ENCODE measurements at regions not wholly inside any gene's neighbourhood (a gene's known extent, or its start where the extent isn't known, plus 50 kb on each side); places are given as distances from the start of the nearest gene placed in this dataset.

DNA sequence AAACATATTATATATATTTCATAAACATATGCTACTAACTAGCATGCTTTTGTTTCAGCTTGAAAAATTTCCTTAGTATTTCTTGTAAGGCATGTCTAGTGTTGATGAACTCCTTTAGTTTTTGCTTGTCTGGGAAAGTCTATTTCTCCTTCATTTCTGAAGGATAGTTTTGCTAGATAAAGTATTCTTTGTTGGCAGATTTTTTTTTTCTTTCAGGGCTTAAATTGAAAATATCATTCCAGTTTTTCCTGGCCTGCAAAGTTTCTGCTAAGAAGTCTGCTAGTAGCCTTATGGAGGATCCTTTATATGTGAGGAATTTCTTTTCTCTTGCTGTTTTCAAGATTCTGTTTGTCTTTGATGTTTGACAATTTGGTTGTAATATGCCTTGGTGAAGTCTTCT, 183.5 kb downstream of the SLC4A3 start:
- ChIA-PET CTCF (no interaction called here), POLR2A (no interaction called here)
- TF ChIP-seq ZNF384 (IDR thresholded peaks at IDR 0.05): no peak
- TF ChIP-seq FOXM1 (IDR thresholded peaks at IDR 0.05; ENCODE audit: borderline replicate concordance): no peak
- TF ChIP-seq FOXA1 (IDR thresholded peaks at IDR 0.05): no peak
- no peak for TF ChIP-seq NFRKB (IDR thresholded peaks at IDR 0.05)
- DNase-seq (ENCODE audit: extremely low spot score): no peak

DNA sequence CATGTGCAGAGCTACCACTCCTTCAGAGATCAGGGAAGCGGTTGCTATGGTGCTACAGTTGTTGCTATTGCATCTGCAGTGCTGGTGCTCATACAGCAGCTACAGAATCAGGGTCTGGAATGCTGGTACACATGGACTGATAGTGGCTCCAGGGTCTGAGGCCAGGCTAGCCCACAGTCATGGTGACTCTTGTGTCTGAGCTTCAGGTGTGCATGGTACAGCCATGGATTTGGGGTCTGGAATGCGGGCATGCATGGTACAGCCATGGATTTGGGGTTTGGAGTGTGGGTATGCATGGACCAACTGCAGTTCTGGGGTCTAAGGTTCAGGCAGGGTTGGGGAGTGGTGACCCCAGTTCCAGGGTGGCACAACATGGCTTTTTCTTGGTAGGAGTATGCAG, 185.2 kb downstream of the SLC4A3 start:
- TF ChIP-seq LEF1 (IDR thresholded peaks at IDR 0.05; ENCODE audit: borderline replicate concordance): no peak
- no peak for TF ChIP-seq CTBP1 (IDR thresholded peaks at IDR 0.05; ENCODE audit: borderline replicate concordance)
- no peak for TF ChIP-seq L3MBTL2 (conservative IDR thresholded peaks at IDR 0.05)
- TF ChIP-seq, protein P1, sequence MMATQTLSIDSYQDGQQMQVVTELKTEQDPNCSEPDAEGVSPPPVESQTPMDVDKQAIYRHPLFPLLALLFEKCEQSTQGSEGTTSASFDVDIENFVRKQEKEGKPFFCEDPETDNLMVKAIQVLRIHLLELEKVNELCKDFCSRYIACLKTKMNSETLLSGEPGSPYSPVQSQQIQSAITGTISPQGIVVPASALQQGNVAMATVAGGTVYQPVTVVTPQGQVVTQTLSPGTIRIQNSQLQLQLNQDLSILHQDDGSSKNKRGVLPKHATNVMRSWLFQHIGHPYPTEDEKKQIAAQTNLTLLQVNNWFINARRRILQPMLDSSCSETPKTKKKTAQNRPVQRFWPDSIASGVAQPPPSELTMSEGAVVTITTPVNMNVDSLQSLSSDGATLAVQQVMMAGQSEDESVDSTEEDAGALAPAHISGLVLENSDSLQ (IDR thresholded peaks at IDR 0.05): no peak
- no peak for TF ChIP-seq NFRKB (IDR thresholded peaks at IDR 0.05)
- no peak for TF ChIP-seq FOXK2 (IDR thresholded peaks at IDR 0.05)
- no peak for TF ChIP-seq ARNT (IDR thresholded peaks at IDR 0.05)
- no peak for TF ChIP-seq TARDBP (IDR thresholded peaks at IDR 0.05)
- TF ChIP-seq HDGF (IDR thresholded peaks at IDR 0.05; ENCODE audit: borderline replicate concordance): no peak
- no peak for TF ChIP-seq SP1 (IDR thresholded peaks at IDR 0.05)
- DNase-seq (ENCODE audit: extremely low spot score): no peak
- CTCF ChIA-PET: no interaction called here
- POLR2A ChIA-PET: no interaction called here

DNA sequence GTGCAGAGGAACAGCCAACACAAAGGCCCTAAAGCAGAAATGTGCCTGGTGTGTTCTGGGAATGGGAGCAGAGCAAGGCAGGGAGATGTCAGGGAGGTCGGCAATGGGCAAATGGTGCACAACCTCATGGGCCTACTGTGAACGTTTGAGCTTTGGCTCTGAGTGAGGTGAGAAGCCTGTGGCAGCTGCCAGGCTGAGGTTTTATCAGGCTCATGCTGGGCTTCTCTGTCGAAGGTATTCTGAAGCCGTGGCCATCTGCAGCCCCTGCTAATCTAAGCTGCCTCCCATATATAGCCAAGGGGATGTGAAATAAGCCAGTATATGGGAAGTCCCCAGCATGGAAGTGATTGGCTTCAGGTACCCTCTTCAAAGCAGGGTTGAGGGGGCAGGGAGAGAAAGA, 193.3 kb downstream of the SLC4A3 start:
- POLR2A ChIA-PET: no interaction called here
- DNase-seq (ENCODE audit: extremely low spot score): no peak
- TF ChIP-seq ARNT (IDR thresholded peaks at IDR 0.05): no peak
- CTCF ChIA-PET: no interaction called here

DNA sequence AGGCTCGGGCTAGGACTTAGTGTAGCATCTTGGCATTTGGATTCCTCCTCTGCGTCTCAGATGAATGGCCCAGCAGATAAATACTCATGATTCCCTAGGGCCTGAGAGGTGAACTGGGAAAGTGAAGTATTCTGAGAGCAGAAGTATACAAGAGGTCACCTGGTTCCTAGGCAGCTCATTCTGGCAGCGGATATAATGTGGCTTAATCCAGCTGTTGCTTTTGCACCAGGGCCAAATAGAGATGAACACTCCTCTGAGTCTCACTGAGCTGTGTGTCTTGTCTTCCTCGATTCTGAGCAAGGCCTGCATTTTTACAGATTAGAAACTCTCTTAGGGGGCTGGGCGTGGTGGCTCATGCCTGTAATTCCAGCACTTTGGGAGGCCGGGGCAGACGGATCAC, 196.1 kb downstream of the SLC4A3 start:
- ChIA-PET POLR2A (no interaction called here), CTCF (no interaction called here)
- TF ChIP-seq LEF1 (IDR thresholded peaks at IDR 0.05; ENCODE audit: borderline replicate concordance) (no peak), FOXM1 (IDR thresholded peaks at IDR 0.05; ENCODE audit: borderline replicate concordance) (no peak), HDGF (IDR thresholded peaks at IDR 0.05; ENCODE audit: borderline replicate concordance) (no peak), NFRKB (IDR thresholded peaks at IDR 0.05) (no peak), CTBP1 (IDR thresholded peaks at IDR 0.05; ENCODE audit: borderline replicate concordance) (no peak), L3MBTL2 (conservative IDR thresholded peaks at IDR 0.05) (no peak), FOXK2 (IDR thresholded peaks at IDR 0.05) (no peak), BHLHE40 (IDR thresholded peaks at IDR 0.05; ENCODE audit: borderline replicate concordance) (no peak), SP1 (IDR thresholded peaks at IDR 0.05) (no peak), ARNT (IDR thresholded peaks at IDR 0.05) (no peak), FOXA1 (IDR thresholded peaks at IDR 0.05) (no peak), SUZ12 (IDR thresholded peaks at IDR 0.05) (no peak), ZNF384 (IDR thresholded peaks at IDR 0.05) (no peak), ELF4 (IDR thresholded peaks at IDR 0.05) (no peak), TARDBP (IDR thresholded peaks at IDR 0.05) (no peak)
- TF ChIP-seq, protein P1 (IDR thresholded peaks at IDR 0.05): no peak
- no peak for DNase-seq (ENCODE audit: extremely low spot score)

DNA sequence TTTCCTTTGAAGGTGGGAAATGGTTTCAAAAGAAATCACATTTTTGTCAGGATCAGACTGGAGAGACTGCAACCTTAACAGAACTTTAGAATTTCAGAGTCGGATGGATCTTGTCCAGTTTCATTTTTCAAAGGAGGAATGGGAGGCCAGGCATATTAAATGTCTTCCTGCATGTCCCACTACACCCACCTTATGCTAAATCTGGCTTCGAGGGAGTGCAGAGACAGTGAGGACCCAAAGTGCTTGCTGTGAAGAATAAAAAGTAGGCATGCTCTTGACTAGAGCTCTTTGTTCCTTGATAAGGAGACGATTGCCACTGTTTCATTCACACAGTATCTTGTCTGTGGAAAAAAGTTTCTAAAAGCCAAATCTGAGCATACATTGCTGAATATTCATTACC, 197.6 kb downstream of the SLC4A3 start:
- TF ChIP-seq FOXK2 (IDR thresholded peaks at IDR 0.05) (no peak), SP1 (IDR thresholded peaks at IDR 0.05) (no peak), FOXA1 (IDR thresholded peaks at IDR 0.05) (no peak), ZNF384 (IDR thresholded peaks at IDR 0.05) (no peak), L3MBTL2 (conservative IDR thresholded peaks at IDR 0.05) (no peak), SUZ12 (IDR thresholded peaks at IDR 0.05) (no peak), CTBP1 (IDR thresholded peaks at IDR 0.05; ENCODE audit: borderline replicate concordance) (no peak), NFRKB (IDR thresholded peaks at IDR 0.05) (no peak), ELF4 (IDR thresholded peaks at IDR 0.05) (no peak), BHLHE40 (IDR thresholded peaks at IDR 0.05; ENCODE audit: borderline replicate concordance) (no peak), TARDBP (IDR thresholded peaks at IDR 0.05) (no peak), HDGF (IDR thresholded peaks at IDR 0.05; ENCODE audit: borderline replicate concordance) (no peak), LEF1 (IDR thresholded peaks at IDR 0.05; ENCODE audit: borderline replicate concordance) (no peak), ARNT (IDR thresholded peaks at IDR 0.05) (no peak), FOXM1 (IDR thresholded peaks at IDR 0.05; ENCODE audit: borderline replicate concordance) (no peak)
- TF ChIP-seq, protein P1 (IDR thresholded peaks at IDR 0.05): no peak
- ChIA-PET POLR2A (no interaction called here), CTCF (no interaction called here)
- no peak for DNase-seq (ENCODE audit: extremely low spot score)

DNA sequence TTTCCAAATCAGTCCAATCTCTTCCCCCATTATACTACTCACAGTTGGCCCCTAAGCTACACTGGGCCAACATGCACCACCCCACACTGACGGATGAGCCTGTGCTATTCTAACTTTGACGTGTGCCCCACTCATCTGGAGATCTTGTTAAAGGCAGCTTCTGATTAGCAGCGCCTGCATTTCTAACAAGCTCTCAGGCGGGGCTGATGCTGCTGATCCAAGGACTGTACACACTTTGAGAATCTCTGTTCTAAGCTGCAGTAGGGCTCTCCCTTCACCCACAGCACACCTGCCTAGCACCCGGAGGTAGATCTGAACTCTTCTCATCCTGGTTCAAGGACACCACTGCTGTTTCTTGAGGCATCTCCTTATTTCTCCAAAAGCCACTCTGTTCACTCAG, 200.7 kb downstream of the SLC4A3 start:
- POLR2A ChIA-PET: no interaction called here
- no peak for DNase-seq (ENCODE audit: extremely low spot score)
- TF ChIP-seq TARDBP (IDR thresholded peaks at IDR 0.05) (no peak), L3MBTL2 (conservative IDR thresholded peaks at IDR 0.05) (no peak), FOXK2 (IDR thresholded peaks at IDR 0.05) (no peak)
- CTCF ChIA-PET: interaction anchor here (1.7 kb wide), 1 partner anchor 9 kb away, joined by 6 read pairs; no protein-coding TSS in a partner anchor

DNA sequence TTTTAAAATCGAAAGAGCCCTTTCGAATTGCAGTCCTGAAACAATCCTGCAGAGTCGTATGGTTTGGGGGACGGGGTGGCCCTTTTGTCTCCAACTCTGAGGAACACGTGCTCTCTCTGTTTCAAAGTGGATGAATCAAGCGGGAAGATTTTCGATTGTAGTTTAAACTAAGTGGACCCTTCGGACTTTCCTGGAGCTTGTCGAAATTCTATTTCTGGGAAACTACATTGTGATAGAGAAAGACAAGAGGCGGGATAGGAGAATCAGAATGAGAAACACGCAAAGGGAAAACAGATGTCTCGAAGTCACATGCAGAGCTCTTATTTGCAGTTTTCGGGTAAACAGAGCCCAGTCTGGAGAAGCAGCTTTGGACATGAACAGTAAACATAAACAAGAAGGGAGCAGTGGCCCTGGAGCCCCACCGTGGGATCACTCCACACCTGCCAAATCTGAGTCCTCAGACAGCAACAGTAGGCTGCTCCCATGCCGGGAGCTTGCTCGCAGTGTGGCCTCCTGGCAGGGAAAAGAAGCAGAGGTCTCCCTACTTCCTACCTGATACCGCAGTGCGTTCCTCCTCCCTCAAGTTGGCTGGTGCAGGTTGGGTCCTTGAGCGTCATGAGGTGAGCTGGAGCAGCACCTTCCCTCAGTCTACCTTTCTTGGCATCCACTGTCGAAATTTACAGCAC, 202.4 kb downstream of the SLC4A3 start:
- POLR2A ChIA-PET: no interaction called here

More for the DNA sequence above, 202.4 kb downstream of the SLC4A3 start:
- no peak for DNase-seq (ENCODE audit: extremely low spot score)
- TF ChIP-seq SP1 (IDR thresholded peaks at IDR 0.05) (no peak), FOXK2 (IDR thresholded peaks at IDR 0.05) (no peak), HDGF (IDR thresholded peaks at IDR 0.05; ENCODE audit: borderline replicate concordance) (no peak), FOXA1 (IDR thresholded peaks at IDR 0.05) (no peak), TARDBP (IDR thresholded peaks at IDR 0.05) (no peak), SUZ12 (IDR thresholded peaks at IDR 0.05) (no peak), BHLHE40 (IDR thresholded peaks at IDR 0.05; ENCODE audit: borderline replicate concordance) (no peak), CTBP1 (IDR thresholded peaks at IDR 0.05; ENCODE audit: borderline replicate concordance) (no peak)
- CTCF ChIA-PET: interaction anchor here (0.7 kb wide), 1 partner anchor 71 kb away, joined by 3 read pairs; no protein-coding TSS in a partner anchor

Measured in HEK293T (cell line).